A549 (cell line): ENCODE measurements at regions not wholly inside any gene's neighbourhood (a gene's known extent, or its start where the extent isn't known, plus 50 kb on each side); places are given as distances from the start of the nearest gene placed in this dataset.

Source experiments
- ATAC-seq, 2 experiments: fragments of 200-7000 bp in 1 of 2; fragments of >200 bp in 1 of 2; cut with Nextera tagmentation in 1 of 2; cut with Tn5 transposase in 1 of 2; 3 replicates each; pipeline versions ENCODE4 v1.8.0 to v1.9.1; 2018 to 2020; ENCODE audit warnings: mild to moderate bottlenecking in 1 of 2, moderate library complexity in 1 of 2
- CTCF ChIA-PET: fragments of 300-600 bp; sonication (Branson Sonifier 250); formaldehyde crosslinking; extraction: SDS; loops from one replicate; lab custom pipeline; 2021; ENCODE audit warnings: antibody characterized with exemption, inconsistent platforms; lab: Yijun Ruan, JAX
- POLR2A ChIA-PET: fragments of 350-600 bp; formaldehyde crosslinking; extraction: SDS; loops from one replicate; lab custom pipeline; 2021; ENCODE audit warnings: antibody characterized with exemption, inconsistent platforms; lab: Yijun Ruan, JAX
- DNase-seq, 2 experiments: peaks; one replicate each; pipeline versions ENCODE4 v3.0.0 to v3.0.0-alpha.2; 2011 to 2016; ENCODE audit warnings: low read depth in 1 of 2, low spot score in 1 of 2
- FAIRE-seq: peaks from 2 replicates; lab custom pipeline; 2011; peaks lifted over from hg19 to GRCh38; lab: Jason Lieb, UNC
- H3K27ac ChIP-seq, 2 experiments: fragments of >200 bp; sonication (Bioruptor Twin); formaldehyde crosslinking; 3 replicates each; pipeline ENCODE4 v1.5.1; 2016 to 2017
- H3K4me1 ChIP-seq: fragments of >200 bp; sonication (Bioruptor Twin); formaldehyde crosslinking; 3 replicates; pipeline ENCODE4 v1.6.1; 2016
- H3K4me2 ChIP-seq: fragments of >200 bp; sonication (Bioruptor Twin); formaldehyde crosslinking; 3 replicates; pipeline ENCODE4 v1.6.1; 2016
- H3K4me3 ChIP-seq: fragments of >200 bp; sonication (Bioruptor Twin); formaldehyde crosslinking; 3 replicates; pipeline ENCODE4 v1.5.1; 2016
- H3K9me3 ChIP-seq: fragments of >200 bp; sonication (Bioruptor Twin); formaldehyde crosslinking; 3 replicates; pipeline ENCODE4 v1.6.1; 2016
- BCL3 ChIP-seq: fragments of >200 bp; sonication (Bioruptor Twin); formaldehyde crosslinking; IDR thresholded peaks from 3 replicates; pipeline ENCODE4 v1.6.1; 2016
- BHLHE40 ChIP-seq: IDR thresholded peaks from 2 replicates; pipeline ENCODE4 v1.6.1; 2012; ENCODE audit warnings: low read depth, low read length, inconsistent platforms
- CHD4 ChIP-seq: fragments of 200-600 bp; sonication (generic); IDR thresholded peaks from 2 replicates; pipeline ENCODE4 v1.6.1; 2016; ENCODE audit warnings: antibody characterized with exemption, mild to moderate bottlenecking, borderline replicate concordance
- EHF ChIP-seq: fragments of 250-450 bp; sonication (Bioruptor Pico); IDR thresholded peaks from 2 replicates; pipeline ENCODE4 v1.5.0; 2020; ENCODE audit warnings: mild to moderate bottlenecking
- EHMT2 ChIP-seq: fragments of 200-600 bp; sonication (generic); IDR thresholded peaks from 2 replicates; pipeline ENCODE4 v1.6.1; 2016; ENCODE audit warnings: antibody characterized with exemption, low read depth, mild to moderate bottlenecking, moderate library complexity
- ESRRA ChIP-seq: fragments of 150-350 bp; IDR thresholded peaks from 2 replicates; pipeline ENCODE4 v1.6.1; 2014; ENCODE audit warnings: mild to moderate bottlenecking, low read length, borderline replicate concordance
- FOSL2 ChIP-seq, 2 experiments: fragments of 450-650 bp in 1 of 2; fragments of >200 bp in 1 of 2; sonication (Bioruptor Twin) in 1 of 2; formaldehyde crosslinking; IDR thresholded peaks; 2 replicates each; pipeline versions ENCODE4 v1.5.0 to v1.6.1; 2016 to 2020; ENCODE audit warnings: mild to moderate bottlenecking in 1 of 2, moderate library complexity in 1 of 2
- FOXS1 ChIP-seq: fragments of 250-450 bp; sonication (Bioruptor Pico); IDR thresholded peaks from 2 replicates; pipeline ENCODE4 v1.5.0; 2020; ENCODE audit warnings: mild to moderate bottlenecking, moderate library complexity
- HMGXB4 ChIP-seq: fragments of 250-450 bp; sonication (Bioruptor Pico); IDR thresholded peaks from 2 replicates; pipeline ENCODE4 v1.5.0; 2021; ENCODE audit warnings: mild to moderate bottlenecking, moderate library complexity, borderline replicate concordance
- HOXA7 ChIP-seq: fragments of 250-450 bp; sonication (Bioruptor Pico); IDR thresholded peaks from 2 replicates; pipeline ENCODE4 v1.5.0; 2020; ENCODE audit warnings: mild to moderate bottlenecking, moderate library complexity
- HOXB13 ChIP-seq: fragments of 250-450 bp; sonication (Bioruptor Pico); IDR thresholded peaks from 2 replicates; pipeline ENCODE4 v1.5.0; 2020; ENCODE audit warnings: low read depth, mild to moderate bottlenecking, moderate library complexity
- JUN ChIP-seq, 2 experiments: fragments of >200 bp; sonication (Bioruptor Twin); formaldehyde crosslinking; IDR thresholded peaks; 2 replicates in 1 of 2; 3 replicates in 1 of 2; pipeline ENCODE4 v1.6.1; 2016 to 2017
- MAZ ChIP-seq: fragments of 150-350 bp; IDR thresholded peaks from 2 replicates; pipeline ENCODE4 v1.6.1; 2014; ENCODE audit warnings: antibody characterized with exemption, low read depth, low read length, borderline replicate concordance
- MYC ChIP-seq: IDR thresholded peaks from 2 replicates; pipeline ENCODE4 v1.6.1; 2012; ENCODE audit warnings: mild to moderate bottlenecking, inconsistent platforms, low read length, improper control_type of control experiment, borderline replicate concordance
- NR3C1 ChIP-seq: fragments of >200 bp; sonication (Bioruptor Twin); formaldehyde crosslinking; IDR thresholded peaks from 3 replicates; pipeline ENCODE4 v1.6.1; 2017
- POLR2A ChIP-seq: IDR thresholded peaks from 2 replicates; pipeline ENCODE4 v1.6.1; 2012; ENCODE audit warnings: mild to moderate bottlenecking, low read length
- RNF2 ChIP-seq: fragments of 200-600 bp; sonication (generic); IDR thresholded peaks from 2 replicates; pipeline ENCODE4 v1.6.1; 2016; ENCODE audit warnings: low read depth, mild to moderate bottlenecking, antibody characterized with exemption, moderate library complexity, borderline replicate concordance
- TFCP2L1 ChIP-seq: fragments of 250-450 bp; sonication (Bioruptor Pico); IDR thresholded peaks from 2 replicates; pipeline ENCODE4 v1.5.0; 2021; ENCODE audit warnings: mild to moderate bottlenecking
- TP53 ChIP-seq: fragments of 250-450 bp; sonication (Bioruptor Pico); IDR thresholded peaks from 2 replicates; pipeline ENCODE4 v1.5.0; 2021; ENCODE audit warnings: mild to moderate bottlenecking, moderate library complexity
- WGBS: methylation state at CpG from one replicate; pipeline ENCODE4 v1.1.6; 2017; ENCODE audit errors: missing lambda C conversion rate; 5-methylcytosine and 5-hydroxymethylcytosine counted together

- no peak for TF ChIP-seq HMGXB4 (CRISPR knock-in tag)
- TF ChIP-seq TP53 = no peak
Measured at GRCh38 chr21:27114111-27114510, 147.2 kb upstream of the ADAMTS5 start (continued).

GRCh38 chr21:27112186-27112585 is 145.3 kb upstream of the ADAMTS5 start:
- no peak for TF ChIP-seq NR3C1
- TF ChIP-seq RNF2 = no peak
- no peak for TF ChIP-seq EHF (CRISPR knock-in tag)
- TF ChIP-seq HOXA7 (CRISPR knock-in tag) = no peak
- no peak for TF ChIP-seq JUN (IDR thresholded peaks at IDR 0.05)
- no peak for TF ChIP-seq ESRRA
- no peak for TF ChIP-seq BHLHE40
- TF ChIP-seq EHMT2 = no peak
- TF ChIP-seq BCL3 = no peak
- Histone ChIP-seq H3K9me3 (no peaks in the 10 kb centered on the region), H3K4me1 (no peaks in the 10 kb centered on the region), H3K27ac (no peak overlapping the region), H3K4me2 (no peak overlapping the region), H3K4me3 (no peak overlapping the region)
- no peak for ATAC-seq
- FAIRE-seq = no peak
- ChIA-PET POLR2A (no interaction called here), CTCF (no interaction called here)
- no peak for DNase-seq

GRCh38 chr21:27110956-27111355 is 144.1 kb upstream of the ADAMTS5 start:
- ChIA-PET CTCF (no interaction called here), POLR2A (no interaction called here)
- Histone ChIP-seq H3K27ac (no peak overlapping the region), H3K4me1 (no peaks in the 10 kb centered on the region), H3K4me3 (no peak overlapping the region), H3K9me3 (no peaks in the 10 kb centered on the region), H3K4me2 (no peak overlapping the region)
- FAIRE-seq (no peak), DNase-seq (no peak), ATAC-seq (no peak)
- TF ChIP-seq TFCP2L1 (CRISPR knock-in tag) (no peak), CHD4 (no peak), HOXB13 (CRISPR knock-in tag) (no peak), BHLHE40 (no peak), EHMT2 (no peak), RNF2 (no peak)
- whole genome bisulfite sequencing = 3% methylated on average over 2 of the region's 2 CpGs

GRCh38 chr21:27108701-27109100 is 141.8 kb upstream of the ADAMTS5 start:
- ATAC-seq = no peak
- TF ChIP-seq BHLHE40 (no peak), EHF (CRISPR knock-in tag) (no peak), MYC (no peak), JUN (IDR thresholded peaks at IDR 0.05) (no peak), NR3C1 (no peak), MAZ (no peak), FOSL2 (IDR thresholded peaks at IDR 0.05) (no peak), FOSL2 (CRISPR knock-in tag; IDR thresholded peaks at IDR 0.05) (no peak), HOXA7 (CRISPR knock-in tag) (no peak), POLR2A (no peak), FOXS1 (no peak)
- ChIA-PET POLR2A (no interaction called here), CTCF (no interaction called here)
- H3K4me2 ChIP-seq = no peak overlapping the region
- H3K4me3 ChIP-seq = no peak overlapping the region
- no peak overlapping the region for H3K27ac ChIP-seq
- H3K9me3 ChIP-seq = no peaks in the 10 kb centered on the region
- FAIRE-seq = no peak
- no peaks in the 10 kb centered on the region for H3K4me1 ChIP-seq
- WGBS = 43% methylated on average over 2 of the region's 2 CpGs
- DNase-seq = no peak
